Suprapubic skin (tissue), 4 donors: ENCODE measurements at regions not wholly inside any gene's neighbourhood (a gene's known extent, or its start where the extent isn't known, plus 50 kb on each side); places are given as distances from the start of the nearest gene placed in this dataset.

ENCODE experiments used
- DNase-seq, 2 donors: peaks; one replicate each; pipeline ENCODE4 v3.0.0-alpha.2; 2019; ENCODE audit warnings: low spot score in 2 of 2
- H3K27ac ChIP-seq: fragments of 200-600 bp; sonication (generic); one replicate; pipeline ENCODE4 v1.5.1; 2019
- H3K27me3 ChIP-seq: fragments of 200-600 bp; sonication (generic); one replicate; pipeline ENCODE4 v1.5.1; 2019
- H3K36me3 ChIP-seq: fragments of 200-600 bp; sonication (generic); one replicate; pipeline ENCODE4 v1.5.1; 2019
- H3K4me1 ChIP-seq: fragments of 200-600 bp; sonication (generic); one replicate; pipeline ENCODE4 v1.5.1; 2019
- H3K4me3 ChIP-seq: fragments of 200-600 bp; sonication (generic); one replicate; pipeline ENCODE4 v1.5.1; 2019; ENCODE audit warnings: mild to moderate bottlenecking
- H3K9me3 ChIP-seq: fragments of 200-600 bp; sonication (generic); one replicate; pipeline ENCODE4 v1.5.1; 2019
- CTCF ChIP-seq, 2 donors: fragments of 200-600 bp in 1 of 2; fragments of 450-650 bp in 1 of 2; sonication (generic) in 1 of 2; IDR thresholded peaks; one replicate each; pipeline ENCODE4 v1.5.1; 2016 to 2019; ENCODE audit warnings: antibody characterized with exemption in 2 of 2, mild to moderate bottlenecking in 1 of 2, moderate library complexity in 1 of 2
- EP300 ChIP-seq: sonication (generic); formaldehyde crosslinking; IDR thresholded peaks from one replicate; pipeline ENCODE4 v1.6.1; 2017; ENCODE audit warnings: antibody characterized with exemption
- POLR2A ChIP-seq, 2 donors: fragments of 450-650 bp; IDR thresholded peaks; one replicate each; pipeline ENCODE4 v1.6.1; 2017; ENCODE audit warnings: antibody characterized with exemption in 2 of 2, mild to moderate bottlenecking in 2 of 2, moderate library complexity in 2 of 2
- POLR2AphosphoS5 ChIP-seq, 3 donors: sonication (generic); formaldehyde crosslinking; IDR thresholded peaks; one replicate each; pipeline ENCODE4 v1.6.1; 2017; ENCODE audit warnings: antibody characterized with exemption in 3 of 3
- WGBS: methylation state at CpG from one replicate; pipeline ENCODE4 v1.1.5; 2018; 5-methylcytosine and 5-hydroxymethylcytosine counted together

GRCh38 chr1:4120557-4121292, 220.7 kb upstream of the C1orf174 start:
- Histone ChIP-seq H3K36me3 (no peaks in the 10 kb centered on the region), H3K27ac (no peak overlapping the region), H3K4me3 (no peak overlapping the region), H3K9me3 (no peaks in the 10 kb centered on the region), H3K4me1 (no peaks in the 10 kb centered on the region), H3K27me3 (peaks cover 26% of the 10 kb centered on the region)
- WGBS: 45% methylated on average over 13 of the region's 15 CpGs
- DNase-seq: peak; percentile 24 to 52
- TF ChIP-seq EP300 (no peak), POLR2A (IDR thresholded peaks at IDR 0.05) (no peak), POLR2AphosphoS5 (IDR thresholded peaks at IDR 0.05) (no peak), CTCF (IDR thresholded peaks at IDR 0.05) (no peak)

DNA sequence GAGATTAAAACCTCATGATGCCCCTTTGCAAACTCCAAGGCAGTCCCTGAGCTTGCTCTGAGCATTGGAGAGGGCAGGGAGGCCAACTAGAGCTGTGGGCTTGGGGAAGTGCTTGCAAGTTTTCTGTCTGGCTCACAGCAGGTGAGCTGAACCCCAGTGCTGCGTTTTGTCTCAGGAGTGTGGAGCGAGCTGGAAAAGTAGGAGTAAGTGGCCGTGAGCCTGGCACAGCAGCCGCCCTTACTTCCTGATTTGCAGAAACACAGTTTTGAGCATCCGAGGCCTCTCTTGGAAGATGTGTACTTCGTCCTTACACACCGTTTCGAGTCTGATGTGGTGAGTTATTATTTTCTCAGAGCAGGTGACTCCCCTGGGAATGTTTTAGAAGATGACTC, 221.2 kb upstream of the C1orf174 start:
- H3K4me1 ChIP-seq: no peaks in the 10 kb centered on the region
- peak; percentile 35 to 47 for DNase-seq
- whole genome bisulfite sequencing: 72% methylated on average over 8 of the region's 8 CpGs
- H3K36me3 ChIP-seq: no peaks in the 10 kb centered on the region
- no peak overlapping the region for H3K27ac ChIP-seq
- no peak overlapping the region for H3K4me3 ChIP-seq
- H3K27me3 ChIP-seq: peaks cover 26% of the 10 kb centered on the region
- H3K9me3 ChIP-seq: no peaks in the 10 kb centered on the region
- TF ChIP-seq POLR2AphosphoS5 (IDR thresholded peaks at IDR 0.05) (no peak), POLR2A (IDR thresholded peaks at IDR 0.05) (no peak), EP300 (no peak), CTCF (IDR thresholded peaks at IDR 0.05) (no peak)

GRCh38 chr1:4121834-4122512, 221.9 kb upstream of the C1orf174 start:
- DNase-seq: peak; percentile 31 to 65
- no peaks in the 10 kb centered on the region for H3K4me1 ChIP-seq
- 86% methylated on average over 20 of the region's 20 CpGs for WGBS
- no peaks in the 10 kb centered on the region for H3K36me3 ChIP-seq
- H3K9me3 ChIP-seq: no peaks in the 10 kb centered on the region
- H3K27ac ChIP-seq: no peak overlapping the region
- no peak overlapping the region for H3K4me3 ChIP-seq
- TF ChIP-seq CTCF (IDR thresholded peaks at IDR 0.05) (no peak), POLR2AphosphoS5 (IDR thresholded peaks at IDR 0.05) (no peak), EP300 (no peak), POLR2A (IDR thresholded peaks at IDR 0.05) (no peak)
- peaks cover 26% of the 10 kb centered on the region for H3K27me3 ChIP-seq

DNA sequence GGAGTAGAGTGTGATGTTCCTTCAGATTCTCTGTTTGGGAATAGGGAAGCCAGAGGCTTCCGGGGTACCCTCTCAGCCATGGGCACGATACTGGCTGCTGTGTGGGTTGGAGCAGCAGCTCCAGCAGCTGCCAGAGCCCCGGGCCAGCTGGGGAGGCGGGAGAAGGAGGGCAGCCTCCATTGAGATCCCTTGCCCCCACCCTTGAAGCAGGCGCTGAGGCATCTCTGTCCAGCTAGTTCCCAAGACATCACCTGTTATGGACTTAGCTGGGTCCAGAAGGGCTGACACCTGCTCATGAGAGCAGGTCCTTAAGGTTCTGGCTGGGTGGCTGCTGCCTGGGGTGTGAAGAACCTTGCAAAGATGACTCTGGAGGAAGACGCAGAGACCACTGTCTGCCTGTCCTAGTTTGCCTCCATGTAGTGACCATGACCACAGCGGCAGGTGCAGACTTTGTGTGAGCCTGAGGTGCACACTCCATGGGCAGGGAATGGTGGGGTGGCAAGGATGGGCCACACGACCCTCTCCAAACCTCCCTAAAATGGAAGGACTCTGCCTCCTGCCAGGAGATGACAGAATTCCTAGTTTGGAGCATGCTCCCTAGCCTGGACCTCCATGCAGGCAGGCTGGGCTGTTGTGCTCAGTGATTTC, 222.6 kb upstream of the C1orf174 start:
- WGBS: 82% methylated on average over 8 of the region's 8 CpGs
- Histone ChIP-seq H3K27me3 (peaks cover 26% of the 10 kb centered on the region), H3K27ac (no peak overlapping the region), H3K4me1 (no peaks in the 10 kb centered on the region), H3K36me3 (no peaks in the 10 kb centered on the region), H3K9me3 (no peaks in the 10 kb centered on the region), H3K4me3 (no peak overlapping the region)
- TF ChIP-seq POLR2A (IDR thresholded peaks at IDR 0.05) (no peak), EP300 (no peak), POLR2AphosphoS5 (IDR thresholded peaks at IDR 0.05) (no peak), CTCF (IDR thresholded peaks at IDR 0.05) (no peak)
- DNase-seq: peak; percentile 38 to 43

DNA sequence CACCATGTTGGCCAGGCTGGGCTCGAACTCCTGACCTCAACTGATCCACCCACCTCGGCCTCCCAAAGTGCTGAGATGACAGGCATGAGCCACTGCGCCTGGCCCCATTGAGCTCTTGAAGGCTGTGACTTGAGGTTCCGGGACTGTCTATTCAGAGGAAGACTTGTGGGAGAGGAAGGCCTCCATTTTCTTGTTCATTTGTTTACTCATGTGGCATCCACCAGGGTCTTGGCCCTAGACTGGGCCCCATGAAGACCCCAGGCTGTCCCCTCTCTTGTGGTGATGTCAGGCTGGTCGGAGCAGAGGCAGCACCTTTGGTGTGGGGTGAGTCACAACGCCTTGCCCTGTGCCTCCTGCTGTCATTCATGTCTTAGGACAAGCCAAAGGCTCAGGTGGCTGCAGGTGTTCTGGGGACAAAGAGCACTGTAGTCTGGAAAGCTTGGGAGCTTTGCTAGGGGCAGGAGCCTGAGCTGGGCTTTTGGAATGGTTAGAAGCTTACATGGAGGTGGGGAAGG, 224.6 kb upstream of the C1orf174 start:
- 81% methylated on average over 6 of the region's 6 CpGs for WGBS
- Histone ChIP-seq H3K27ac (no peak overlapping the region), H3K4me1 (no peaks in the 10 kb centered on the region), H3K4me3 (no peak overlapping the region), H3K9me3 (no peaks in the 10 kb centered on the region), H3K36me3 (no peaks in the 10 kb centered on the region), H3K27me3 (peaks cover 18% of the 10 kb centered on the region)
- TF ChIP-seq POLR2AphosphoS5 (IDR thresholded peaks at IDR 0.05): no peak
- TF ChIP-seq CTCF (IDR thresholded peaks at IDR 0.05): no peak
- no peak for TF ChIP-seq EP300
- no peak for TF ChIP-seq POLR2A (IDR thresholded peaks at IDR 0.05)
- peak; percentile 26 to 56 for DNase-seq
